OCI-LY3 (cell line): ENCODE measurements at regions not wholly inside any gene's neighbourhood (a gene's known extent, or its start where the extent isn't known, plus 50 kb on each side); places are given as distances from the start of the nearest gene placed in this dataset.
A peak's percentile ranks its signal among the peaks of the same experiment; 100 is the strongest.
"Not testable (repeated sequence)": the region's sequence is repeated elsewhere in the genome, so short reads cannot be mapped to it uniquely, and the experiment has no call there.

Experiments
- H2AFZ ChIP-seq: fragments of 200-600, 300-600 bp; shearing (Covaris generic); 2 replicates; pipeline ENCODE4 v1.6.0; 2014; ENCODE audit warnings: antibody characterized with exemption, low read depth, low read length
- H3K27ac ChIP-seq: fragments of 200-600, 300-600 bp; sonication (generic); 2 replicates; pipeline ENCODE4 v1.5.1; 2014; ENCODE audit warnings: mild to moderate bottlenecking, low read length, moderate library complexity, mixed read lengths
- H3K27me3 ChIP-seq: fragments of 200-600, 300-600 bp; sonication (generic); 2 replicates; pipeline ENCODE4 v1.6.1; 2014; ENCODE audit warnings: low read depth, low read length, mixed read lengths
- H3K36me3 ChIP-seq: fragments of 200-600, 300-600 bp; sonication (generic); replicated peaks from 2 replicates; pipeline ENCODE3; 2014; ENCODE audit warnings: low read depth, low read length, mixed read lengths
- H3K4me1 ChIP-seq: fragments of 300-600, 200-600 bp; sonication (generic); 2 replicates; pipeline ENCODE4 v1.6.1; 2014; ENCODE audit warnings: low read length, mixed read lengths
- H3K4me2 ChIP-seq: fragments of 200-600, 300-600 bp; sonication (generic); 2 replicates; pipeline ENCODE4 v1.6.1; 2014; ENCODE audit warnings: low read length, mixed read lengths
- H3K4me3 ChIP-seq: fragments of 300-600, 200-600 bp; sonication (generic); 2 replicates; pipeline ENCODE4 v1.5.1; 2014; ENCODE audit warnings: antibody characterized with exemption, mild to moderate bottlenecking, low read length, moderate library complexity
- H3K79me2 ChIP-seq: fragments of 300-600, 200-600 bp; shearing (Covaris generic); 2 replicates; pipeline ENCODE4 v1.6.1; 2014; ENCODE audit warnings: mild to moderate bottlenecking, low read length, mixed read lengths
- H3K9ac ChIP-seq: fragments of 300-600, 200-600 bp; shearing (Covaris generic); 2 replicates; pipeline ENCODE4 v1.6.0; 2014; ENCODE audit warnings: mild to moderate bottlenecking, low read length, moderate library complexity
- H3K9me3 ChIP-seq: fragments of 200-600, 300-600 bp; shearing (Covaris generic); 2 replicates; pipeline ENCODE4 v1.6.1; 2014; ENCODE audit warnings: low read length, mixed read lengths; ENCODE audit not compliant: insufficient read depth
- H4K20me1 ChIP-seq: fragments of 200-600, 300-600 bp; sonication (generic); 2 replicates; pipeline ENCODE4 v1.6.1; 2016; ENCODE audit warnings: low read length, mixed read lengths; ENCODE audit not compliant: insufficient read depth
- EZH2phosphoT487 ChIP-seq: fragments of 200-600 bp; shearing (Covaris generic); IDR thresholded peaks from 2 replicates; pipeline ENCODE4 v1.6.1; 2018; ENCODE audit warnings: antibody characterized with exemption, mixed run types, low read depth
- TF ChIP-seq, protein P1 (sequence below): fragments of 200-600, 300-600 bp; sonication (generic); IDR thresholded peaks from 2 replicates; pipeline ENCODE4 v1.5.1; 2014; ENCODE audit warnings: antibody characterized with exemption, low read length, low read depth

DNA sequence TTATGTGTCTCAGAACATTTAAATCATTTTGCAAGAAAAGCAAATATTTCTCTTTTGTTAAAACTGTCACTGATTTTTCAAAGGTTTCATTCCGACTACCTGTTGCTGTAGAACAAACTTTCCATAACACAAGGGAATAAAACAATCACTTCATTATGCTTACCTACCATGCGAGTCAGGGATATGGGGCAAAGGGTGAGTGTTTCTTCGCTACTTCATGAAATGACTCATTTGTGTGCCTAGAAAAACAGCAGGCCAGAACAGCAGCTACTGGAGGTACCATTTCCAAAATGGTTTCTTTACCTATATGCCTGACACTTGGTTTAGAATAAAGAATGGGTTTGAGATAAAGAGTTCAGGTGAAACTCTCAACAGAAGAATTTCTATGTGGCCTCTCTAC is 712.5 kb downstream of the PLOD2 start:
- no peak for TF ChIP-seq EZH2phosphoT487
- TF ChIP-seq, protein P1, sequence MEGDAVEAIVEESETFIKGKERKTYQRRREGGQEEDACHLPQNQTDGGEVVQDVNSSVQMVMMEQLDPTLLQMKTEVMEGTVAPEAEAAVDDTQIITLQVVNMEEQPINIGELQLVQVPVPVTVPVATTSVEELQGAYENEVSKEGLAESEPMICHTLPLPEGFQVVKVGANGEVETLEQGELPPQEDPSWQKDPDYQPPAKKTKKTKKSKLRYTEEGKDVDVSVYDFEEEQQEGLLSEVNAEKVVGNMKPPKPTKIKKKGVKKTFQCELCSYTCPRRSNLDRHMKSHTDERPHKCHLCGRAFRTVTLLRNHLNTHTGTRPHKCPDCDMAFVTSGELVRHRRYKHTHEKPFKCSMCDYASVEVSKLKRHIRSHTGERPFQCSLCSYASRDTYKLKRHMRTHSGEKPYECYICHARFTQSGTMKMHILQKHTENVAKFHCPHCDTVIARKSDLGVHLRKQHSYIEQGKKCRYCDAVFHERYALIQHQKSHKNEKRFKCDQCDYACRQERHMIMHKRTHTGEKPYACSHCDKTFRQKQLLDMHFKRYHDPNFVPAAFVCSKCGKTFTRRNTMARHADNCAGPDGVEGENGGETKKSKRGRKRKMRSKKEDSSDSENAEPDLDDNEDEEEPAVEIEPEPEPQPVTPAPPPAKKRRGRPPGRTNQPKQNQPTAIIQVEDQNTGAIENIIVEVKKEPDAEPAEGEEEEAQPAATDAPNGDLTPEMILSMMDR = no peak
- Histone ChIP-seq H3K79me2 (no peaks in the 10 kb centered on the region), H3K27ac (no peak overlapping the region), H2AFZ (no peak overlapping the region), H3K9ac (no peak overlapping the region), H3K4me2 (no peak overlapping the region), H3K9me3 (no peaks in the 10 kb centered on the region), H3K4me1 (no peaks in the 10 kb centered on the region), H4K20me1 (no peaks in the 10 kb centered on the region), H3K27me3 (no peaks in the 10 kb centered on the region), H3K36me3 (no peaks in the 10 kb centered on the region), H3K4me3 (no peak overlapping the region)

DNA sequence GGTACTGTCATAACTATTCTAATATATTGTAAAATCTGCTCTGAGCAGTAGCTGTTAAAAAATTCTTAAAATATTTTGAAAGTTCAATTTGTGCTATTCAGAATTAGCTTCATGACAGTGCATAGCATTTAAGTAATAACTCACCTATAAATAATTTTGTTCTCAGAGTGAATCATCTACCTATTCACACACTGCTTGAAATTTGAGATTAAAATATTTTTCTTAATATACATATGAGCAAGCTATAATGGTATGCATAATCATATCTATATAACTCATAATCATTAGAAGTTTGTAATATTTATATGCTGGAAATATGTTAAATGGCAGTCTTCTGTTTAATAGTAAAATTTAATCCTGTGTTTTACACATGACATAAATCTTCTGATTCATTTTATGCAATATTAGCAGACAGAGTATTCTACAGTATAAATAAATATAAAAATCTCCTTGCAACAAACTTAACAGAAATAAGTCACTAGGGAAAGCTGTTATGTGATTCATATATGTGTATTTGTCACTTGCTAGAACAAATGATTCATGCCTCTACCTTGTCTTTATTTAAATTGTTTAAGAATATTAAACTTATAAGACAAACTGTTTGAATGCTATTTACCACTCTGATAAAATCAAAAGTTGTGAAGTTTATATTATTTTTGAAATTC is 710.8 kb downstream of the PLOD2 start:
- TF ChIP-seq EZH2phosphoT487 = no peak
- TF ChIP-seq, protein P1 = no peak
- Histone ChIP-seq H3K27me3 (no peaks in the 10 kb centered on the region), H3K9me3 (no peaks in the 10 kb centered on the region), H3K4me3 (no peak overlapping the region), H3K79me2 (no peaks in the 10 kb centered on the region), H3K27ac (no peak overlapping the region), H3K9ac (no peak overlapping the region), H3K4me1 (no peaks in the 10 kb centered on the region), H3K4me2 (no peak overlapping the region), H2AFZ (no peak overlapping the region), H3K36me3 (no peaks in the 10 kb centered on the region), H4K20me1 (no peaks in the 10 kb centered on the region)

DNA sequence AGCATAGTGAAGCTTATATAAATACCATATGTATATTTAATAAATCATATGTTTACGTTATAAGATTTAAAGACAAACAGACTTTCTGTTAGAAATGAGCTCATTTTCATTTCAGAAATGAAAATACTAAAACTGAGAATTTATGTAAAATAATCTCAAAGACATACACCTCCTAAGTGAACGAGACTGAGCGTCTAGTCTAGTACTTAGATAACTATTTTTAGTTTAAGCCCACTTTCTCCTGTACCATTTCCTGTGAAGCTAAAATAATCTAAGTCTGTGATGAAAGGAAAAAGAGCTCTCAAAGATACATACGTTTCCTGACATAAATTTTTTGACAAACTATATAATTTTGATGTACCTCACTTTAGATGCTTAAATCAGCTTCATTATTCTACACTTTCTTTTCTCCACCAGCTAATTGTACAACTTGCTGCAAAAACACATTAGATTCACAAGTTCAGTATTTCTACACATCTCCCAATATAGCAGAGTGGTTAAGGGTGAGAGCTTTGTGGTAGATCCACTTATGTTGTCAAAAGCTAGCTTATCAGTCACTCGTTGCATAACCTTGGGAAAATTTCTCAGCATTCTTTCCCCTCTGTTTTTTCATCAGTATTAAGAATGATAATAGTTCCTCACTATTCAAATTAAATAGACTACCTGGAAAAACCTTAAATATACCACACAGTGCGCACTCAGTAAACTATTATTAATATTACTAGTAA is 703.0 kb downstream of the PLOD2 start:
- peak overlapping the region; percentile 20; the same call in 1 of the 2 replicates for H2AFZ ChIP-seq
- H4K20me1 ChIP-seq = no peaks in the 10 kb centered on the region
- no peaks in the 10 kb centered on the region for H3K36me3 ChIP-seq
- no peaks in the 10 kb centered on the region for H3K27me3 ChIP-seq
- peak overlapping the region; percentile 18; the same call in 1 of the 2 replicates for H3K4me2 ChIP-seq
- no peak overlapping the region for H3K9ac ChIP-seq
- H3K4me1 ChIP-seq = peaks cover 4% of the 10 kb centered on the region; the same call in 1 of the 2 replicates
- no peak for TF ChIP-seq EZH2phosphoT487
- TF ChIP-seq, protein P1 = no peak
- H3K27ac ChIP-seq = no peak overlapping the region
- no peaks in the 10 kb centered on the region for H3K79me2 ChIP-seq
- H3K4me3 ChIP-seq = no peak overlapping the region
- no peaks in the 10 kb centered on the region for H3K9me3 ChIP-seq

DNA sequence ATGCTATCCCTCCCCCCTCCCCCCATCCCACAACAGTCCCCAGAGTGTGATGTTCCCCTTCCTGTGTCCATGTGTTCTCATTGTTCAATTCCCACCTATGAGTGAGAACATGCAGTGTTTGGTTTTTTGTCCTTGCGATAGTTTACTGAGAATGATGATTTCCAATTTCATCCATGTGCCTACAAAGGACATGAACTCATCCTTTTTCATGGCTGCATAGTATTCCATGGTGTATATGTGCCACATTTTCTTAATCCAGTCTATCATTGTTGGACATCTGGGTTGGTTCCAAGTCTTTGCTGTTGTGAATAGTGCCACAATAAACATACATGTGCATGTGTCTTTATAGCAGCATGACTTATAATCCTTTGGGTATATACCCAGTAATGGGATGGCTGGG is 701.3 kb downstream of the PLOD2 start:
- not testable (repeated sequence) for H3K4me3 ChIP-seq, H3K36me3 ChIP-seq, H3K4me1 ChIP-seq, H3K9me3 ChIP-seq, H3K27ac ChIP-seq, H3K27me3 ChIP-seq, H2AFZ ChIP-seq, H3K79me2 ChIP-seq, H3K4me2 ChIP-seq, H4K20me1 ChIP-seq, H3K9ac ChIP-seq
